ENCODE measurements at regions not wholly inside any gene's neighbourhood (a gene's known extent, or its start where the extent isn't known, plus 50 kb on each side); places are given as distances from the start of the nearest gene placed in this dataset.

DNA sequence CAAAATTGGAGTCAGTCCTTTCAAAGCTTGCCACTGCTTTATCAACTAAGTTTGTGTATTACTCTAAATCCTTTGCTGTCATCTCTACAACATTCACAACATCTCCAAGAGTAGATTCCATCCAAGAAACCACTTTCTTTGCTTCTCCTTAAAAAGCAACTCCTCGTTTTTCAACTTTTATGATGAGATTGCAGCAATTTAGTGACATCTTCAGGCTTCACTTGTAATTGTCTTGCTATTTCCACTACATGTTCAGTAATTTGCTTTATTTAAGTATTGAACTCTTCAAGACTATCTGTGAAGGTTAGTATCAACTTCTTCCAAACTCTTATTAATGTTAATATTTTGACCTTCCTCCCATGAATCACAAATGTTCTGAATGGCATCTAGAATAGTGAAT, 747.9 kb downstream of the TMTC2 start:
- TF ChIP-seq POLR2AphosphoS5 (IDR thresholded peaks at IDR 0.05): no peak
- TF ChIP-seq, protein P1, sequence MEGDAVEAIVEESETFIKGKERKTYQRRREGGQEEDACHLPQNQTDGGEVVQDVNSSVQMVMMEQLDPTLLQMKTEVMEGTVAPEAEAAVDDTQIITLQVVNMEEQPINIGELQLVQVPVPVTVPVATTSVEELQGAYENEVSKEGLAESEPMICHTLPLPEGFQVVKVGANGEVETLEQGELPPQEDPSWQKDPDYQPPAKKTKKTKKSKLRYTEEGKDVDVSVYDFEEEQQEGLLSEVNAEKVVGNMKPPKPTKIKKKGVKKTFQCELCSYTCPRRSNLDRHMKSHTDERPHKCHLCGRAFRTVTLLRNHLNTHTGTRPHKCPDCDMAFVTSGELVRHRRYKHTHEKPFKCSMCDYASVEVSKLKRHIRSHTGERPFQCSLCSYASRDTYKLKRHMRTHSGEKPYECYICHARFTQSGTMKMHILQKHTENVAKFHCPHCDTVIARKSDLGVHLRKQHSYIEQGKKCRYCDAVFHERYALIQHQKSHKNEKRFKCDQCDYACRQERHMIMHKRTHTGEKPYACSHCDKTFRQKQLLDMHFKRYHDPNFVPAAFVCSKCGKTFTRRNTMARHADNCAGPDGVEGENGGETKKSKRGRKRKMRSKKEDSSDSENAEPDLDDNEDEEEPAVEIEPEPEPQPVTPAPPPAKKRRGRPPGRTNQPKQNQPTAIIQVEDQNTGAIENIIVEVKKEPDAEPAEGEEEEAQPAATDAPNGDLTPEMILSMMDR (IDR thresholded peaks at IDR 0.05): no peak
- TF ChIP-seq POLR2A (IDR thresholded peaks at IDR 0.05): no peak
- TF ChIP-seq EP300 (IDR thresholded peaks at IDR 0.05): no peak

Data from upper lobe of left lung (tissue), 4 donors.